HG03342 (cell line): ENCODE measurements at regions not wholly inside any gene's neighbourhood (a gene's known extent, or its start where the extent isn't known, plus 50 kb on each side); places are given as distances from the start of the nearest gene placed in this dataset.

ENCODE experiments used
- ATAC-seq: cut with Tn5 transposase; IDR thresholded peaks from one replicate; pipeline ENCODE4 v1.9.1; 2021; ENCODE audit warnings: mild to moderate bottlenecking, moderate library complexity; ENCODE audit not compliant: unreplicated experiment

DNA sequence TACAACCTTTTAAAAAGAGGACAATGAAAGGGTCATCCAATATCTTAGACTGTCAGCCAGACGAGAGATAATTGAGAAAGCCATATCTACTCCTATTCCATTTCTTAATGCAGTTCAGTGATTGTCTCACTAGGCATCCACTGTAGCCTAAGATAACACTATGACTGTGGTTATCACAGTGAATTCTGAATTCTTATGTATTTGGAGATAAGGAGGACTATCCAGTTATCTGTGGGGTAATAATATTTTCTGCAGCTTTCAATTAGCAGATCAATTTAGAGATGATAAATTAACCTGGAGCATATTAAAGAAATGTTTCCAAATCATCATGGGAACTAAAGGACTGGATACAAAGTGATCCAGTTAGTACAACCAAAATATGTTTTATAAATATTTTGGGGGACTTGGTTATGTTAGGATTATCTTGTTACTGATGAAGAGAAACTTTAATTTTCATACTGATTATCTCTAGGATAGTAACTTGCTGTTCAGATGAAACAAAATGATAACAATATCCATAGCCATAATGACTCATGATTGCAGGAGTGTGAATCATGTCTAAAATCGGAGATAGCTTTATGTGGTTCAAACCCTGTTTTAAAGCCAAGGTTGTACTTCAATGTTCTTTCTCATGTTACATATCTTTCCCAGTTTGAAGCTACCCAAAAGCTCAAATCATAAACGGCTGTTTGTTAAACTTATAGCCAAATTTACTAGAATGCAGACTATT is 1152.0 kb downstream of the HACE1 start:
- ATAC-seq: no peak

DNA sequence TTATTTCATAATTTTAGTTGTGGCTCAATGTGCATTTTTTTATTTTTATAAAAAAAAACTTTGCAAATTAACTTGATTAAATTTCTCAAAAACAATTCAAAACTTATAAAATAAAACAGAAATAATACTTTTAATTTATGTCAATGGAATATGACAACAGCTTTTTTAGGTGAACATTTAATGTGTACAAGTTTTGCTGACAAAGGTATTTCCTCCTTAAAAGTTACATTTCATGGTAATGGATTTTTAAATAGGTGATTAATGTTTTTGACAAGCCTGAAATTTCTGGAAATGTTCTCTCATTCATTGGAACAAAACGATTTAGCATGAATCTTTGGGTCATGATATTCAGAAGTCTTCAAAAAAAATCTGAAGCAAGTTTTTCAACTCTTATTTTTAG is 1160.0 kb downstream of the HACE1 start:
- no peak for ATAC-seq

DNA sequence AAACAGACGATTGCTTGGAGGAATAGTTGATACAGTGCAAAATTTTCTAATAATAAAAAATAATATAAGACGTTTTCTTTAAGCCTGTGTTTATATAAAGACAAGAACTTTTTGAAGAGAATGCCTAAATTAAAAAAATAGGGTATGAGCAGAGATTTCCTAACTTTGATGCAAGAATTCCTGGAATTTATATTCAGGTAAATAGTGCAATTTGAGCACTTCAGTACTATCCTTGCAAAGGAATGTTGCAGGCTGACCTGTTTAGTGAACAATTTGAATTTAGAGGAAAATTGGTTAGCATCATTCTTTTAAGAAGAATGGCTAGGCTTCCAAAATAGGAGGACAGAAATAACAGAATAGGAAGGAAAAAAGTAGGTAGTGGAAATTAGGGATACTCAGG is 1172.3 kb downstream of the HACE1 start:
- no peak for ATAC-seq

DNA sequence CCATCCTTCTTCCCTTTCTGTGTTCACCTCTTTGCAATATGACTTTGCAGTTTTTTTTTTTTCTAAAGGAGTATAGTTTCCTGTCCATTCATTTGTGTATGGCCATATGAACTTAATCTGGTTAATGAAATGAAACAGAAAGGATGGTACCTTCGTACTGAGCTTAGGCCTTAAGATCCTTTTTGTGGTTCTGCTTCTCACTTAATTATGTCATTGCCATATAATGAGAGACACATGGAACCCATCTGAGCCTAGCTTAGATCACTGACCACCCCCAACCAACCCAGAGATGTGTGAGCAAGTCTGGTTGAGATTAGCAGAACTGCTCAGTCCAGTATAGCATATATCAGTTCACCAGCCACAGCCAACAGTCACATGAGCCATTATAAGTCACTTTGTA is 1179.6 kb downstream of the HACE1 start:
- no peak for ATAC-seq

DNA sequence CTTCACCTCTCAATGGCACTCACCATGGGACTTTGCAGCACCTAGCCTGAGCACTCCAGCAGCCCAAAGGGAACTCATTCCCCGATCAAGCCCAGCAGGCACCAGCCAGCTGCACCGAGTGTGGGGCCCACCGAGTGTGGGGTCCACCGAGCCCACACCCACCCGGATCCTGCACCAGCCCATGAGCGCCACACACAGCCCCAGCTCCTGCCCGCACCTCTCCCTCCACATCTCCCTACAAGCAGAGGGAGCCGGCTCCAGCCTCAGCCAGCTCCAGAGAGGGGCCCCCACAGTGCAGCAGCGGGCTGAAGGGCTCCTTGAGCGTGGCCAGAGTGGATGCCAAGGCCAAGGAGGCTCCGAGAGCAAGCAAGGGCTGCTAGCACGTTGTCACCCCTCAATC is 1182.4 kb downstream of the HACE1 start:
- ATAC-seq: no peak

- peak; percentile 41 for ATAC-seq
Observed at GRCh38 chr6:103675807-103676406, 1183.8 kb downstream of the HACE1 start.

- ATAC-seq: no peak
Observed at GRCh38 chr6:103674790-103675189, 1184.9 kb downstream of the HACE1 start.

DNA sequence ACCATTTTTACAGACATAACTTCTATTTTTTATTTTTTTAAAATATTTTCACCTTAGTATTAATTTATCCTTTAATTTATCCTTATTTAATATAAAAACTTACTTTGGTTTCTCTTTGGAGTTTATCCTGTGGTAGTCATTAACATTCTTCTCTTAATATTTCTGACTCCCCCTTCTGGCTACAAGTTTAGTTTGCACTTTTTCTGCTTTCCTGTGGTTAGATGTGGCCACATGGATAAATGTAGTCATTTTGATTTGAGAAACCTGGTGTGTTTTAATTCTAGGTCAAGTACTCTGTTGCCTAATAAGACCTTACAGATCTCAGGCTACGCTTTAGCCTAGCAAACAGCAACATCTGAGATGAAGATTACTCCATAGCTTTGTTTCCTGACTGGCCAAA is 1187.5 kb downstream of the HACE1 start:
- no peak for ATAC-seq

DNA sequence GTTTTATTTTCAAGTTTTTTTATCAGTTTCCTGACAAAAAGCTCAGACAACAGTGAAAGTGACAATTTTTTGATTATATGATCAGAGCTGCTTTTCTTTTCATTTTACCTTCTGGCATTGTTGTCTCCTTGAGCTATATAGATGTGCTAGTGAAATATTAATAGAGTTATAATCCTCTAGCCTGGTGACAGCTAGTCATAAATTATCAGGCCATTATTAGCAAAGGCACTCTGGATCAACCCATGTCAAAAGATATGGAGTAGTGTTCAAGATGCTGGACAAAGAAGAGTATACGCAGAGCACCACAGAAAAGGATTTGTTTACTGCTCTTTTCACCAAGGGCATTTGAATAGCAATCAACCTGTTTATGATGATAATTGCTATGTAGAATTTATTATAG is 1230.1 kb downstream of the HACE1 start:
- no peak for ATAC-seq

GRCh38 chr6:103617642-103618041 is 1242.1 kb downstream of the HACE1 start:
- ATAC-seq: no peak

DNA sequence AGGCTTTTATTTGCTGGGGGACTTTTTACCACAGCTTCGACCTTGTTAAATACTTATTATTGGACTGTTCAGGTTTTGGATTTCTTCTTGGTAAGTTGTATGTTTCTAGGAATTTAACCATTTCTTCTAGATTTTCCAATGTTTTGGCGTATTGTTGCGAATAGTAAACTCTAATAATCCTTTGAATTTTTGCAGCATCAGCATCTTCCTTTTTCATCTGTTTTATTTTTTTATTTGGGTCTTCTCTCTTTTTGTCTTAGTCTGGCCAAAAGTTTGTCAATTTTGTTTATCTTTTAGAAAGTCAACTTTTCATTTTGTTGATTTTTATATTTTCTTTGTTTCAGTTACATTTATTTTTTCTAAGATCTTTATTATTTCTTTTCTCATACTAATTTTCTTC is 1272.0 kb downstream of the HACE1 start:
- ATAC-seq: no peak

- ATAC-seq: no peak
Observed at GRCh38 chr6:103578115-103578514, 1281.6 kb downstream of the HACE1 start.

GRCh38 chr6:103570431-103570830 is 1289.3 kb downstream of the HACE1 start:
- no peak for ATAC-seq

DNA sequence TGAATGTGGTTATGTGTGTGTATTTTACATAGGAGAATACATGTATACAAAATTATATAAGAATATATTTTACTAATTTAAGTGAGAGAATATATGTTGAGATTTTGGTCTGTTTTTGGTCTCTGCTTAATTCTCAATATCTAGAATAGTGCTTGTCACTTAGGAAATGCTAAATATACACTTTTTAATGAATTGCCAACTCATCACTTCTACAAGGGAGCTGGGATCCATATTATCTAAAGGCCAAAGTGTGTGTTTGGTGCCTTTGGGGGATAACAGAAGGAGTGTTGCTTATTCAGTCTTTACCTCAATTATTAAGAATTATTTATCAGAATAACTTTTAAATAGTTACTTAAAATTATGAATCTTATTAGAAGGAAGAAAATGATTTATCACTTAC is 1304.8 kb downstream of the HACE1 start:
- ATAC-seq: no peak

GRCh38 chr6:103538381-103538780 is 1321.3 kb downstream of the HACE1 start:
- no peak for ATAC-seq

- ATAC-seq: no peak
Observed at GRCh38 chr6:103534814-103535213, 1324.9 kb downstream of the HACE1 start.

GRCh38 chr6:103534095-103534494 is 1325.6 kb downstream of the HACE1 start:
- no peak for ATAC-seq

DNA sequence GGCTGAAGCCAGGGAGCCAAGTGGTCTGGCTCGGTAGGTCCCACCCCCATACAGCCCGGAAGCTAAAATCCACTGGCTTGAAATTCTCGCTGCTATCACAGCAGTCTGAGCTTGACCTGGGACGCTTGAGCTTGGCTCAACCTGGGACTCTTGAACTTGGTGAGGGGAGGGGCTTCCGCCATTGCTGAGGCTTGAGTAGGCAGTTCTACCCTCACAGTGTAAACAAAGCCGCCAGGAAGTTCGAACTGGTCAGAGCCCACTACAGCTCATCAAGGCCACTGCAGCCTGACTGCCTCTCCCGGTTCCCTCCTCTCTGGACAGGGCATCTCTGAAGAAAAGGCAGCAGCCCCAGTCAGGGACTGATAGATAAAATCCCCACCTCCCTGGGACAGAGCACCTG is 1337.7 kb downstream of the HACE1 start:
- no peak for ATAC-seq

DNA sequence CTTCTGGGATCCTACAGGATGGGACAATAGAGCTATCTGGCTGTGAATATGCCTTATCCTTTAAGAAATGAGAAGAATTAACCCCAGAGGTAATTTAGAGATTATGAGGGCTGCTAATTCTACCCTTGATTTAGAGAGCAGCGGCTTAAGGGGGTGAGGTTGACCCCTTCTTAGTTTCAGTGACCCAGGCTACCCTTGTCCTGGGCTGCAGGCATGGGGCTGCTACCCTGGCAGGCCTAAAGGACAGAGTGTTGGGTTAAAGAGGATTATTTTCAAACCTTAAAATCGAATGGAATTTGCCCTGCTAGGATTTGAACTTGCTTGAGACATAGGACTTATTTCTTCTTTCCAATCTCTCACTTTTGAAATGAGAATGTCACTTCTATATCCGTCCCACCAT is 1343.4 kb downstream of the HACE1 start:
- no peak for ATAC-seq

DNA sequence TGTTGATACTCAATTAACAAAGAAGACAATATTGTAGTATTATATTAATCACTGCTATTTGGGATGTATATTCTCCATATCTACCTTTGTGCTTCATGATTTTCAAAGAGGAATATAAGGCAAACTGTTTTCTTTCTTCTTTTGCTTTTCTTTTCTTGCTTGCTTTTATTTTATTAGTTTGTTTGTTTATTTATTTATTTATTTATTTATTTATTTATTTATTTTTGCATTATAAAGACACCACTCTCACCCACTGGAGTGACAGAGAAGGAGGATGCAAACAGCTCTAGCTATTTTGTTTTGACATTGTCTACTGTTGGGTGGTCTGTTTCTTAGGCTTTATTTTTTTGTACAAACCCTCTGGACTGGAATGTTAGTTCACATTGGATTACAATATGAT is 1352.7 kb downstream of the HACE1 start:
- no peak for ATAC-seq

GRCh38 chr6:103505155-103505518 is 1354.6 kb downstream of the HACE1 start:
- no peak for ATAC-seq

DNA sequence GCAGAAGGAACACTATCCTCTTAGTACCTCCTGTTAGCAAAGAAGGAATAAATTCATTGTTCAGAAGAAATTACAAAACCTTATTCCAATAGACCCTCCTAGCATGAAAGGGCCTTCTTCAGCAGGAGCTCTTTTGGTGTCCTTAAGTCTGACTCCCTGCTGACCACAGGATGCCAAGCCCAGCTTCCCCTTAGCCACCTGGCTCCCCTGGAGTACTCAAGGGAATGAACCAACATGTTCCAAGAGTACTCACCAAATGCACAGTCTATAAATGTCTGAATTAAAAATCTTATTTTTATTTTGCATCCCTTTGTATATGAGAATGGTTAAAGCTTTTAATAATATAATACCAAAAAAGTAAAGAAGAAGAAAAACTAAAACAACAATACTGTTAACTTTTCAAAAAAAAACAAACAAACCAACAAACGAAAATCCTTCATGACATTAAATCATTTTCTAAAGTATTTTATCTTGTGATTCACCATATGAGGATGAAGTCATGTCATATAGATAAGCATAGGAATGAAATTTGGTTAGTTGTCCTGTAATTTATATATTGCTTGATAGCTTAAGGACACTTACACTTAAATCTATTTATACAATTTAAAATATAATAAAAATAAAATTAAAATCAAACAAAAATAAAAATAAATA is 1355.1 kb downstream of the HACE1 start:
- no peak for ATAC-seq
